Left renal pelvis (tissue), 4 donors: ENCODE measurements at regions not wholly inside any gene's neighbourhood (a gene's known extent, or its start where the extent isn't known, plus 50 kb on each side); places are given as distances from the start of the nearest gene placed in this dataset.

Experiments used
- DNase-seq, 4 donors: peaks; one replicate each; pipeline ENCODE4 v3.0.0-alpha.2; 2013; ENCODE audit warnings: low read depth in 4 of 4, low spot score in 3 of 4

DNA sequence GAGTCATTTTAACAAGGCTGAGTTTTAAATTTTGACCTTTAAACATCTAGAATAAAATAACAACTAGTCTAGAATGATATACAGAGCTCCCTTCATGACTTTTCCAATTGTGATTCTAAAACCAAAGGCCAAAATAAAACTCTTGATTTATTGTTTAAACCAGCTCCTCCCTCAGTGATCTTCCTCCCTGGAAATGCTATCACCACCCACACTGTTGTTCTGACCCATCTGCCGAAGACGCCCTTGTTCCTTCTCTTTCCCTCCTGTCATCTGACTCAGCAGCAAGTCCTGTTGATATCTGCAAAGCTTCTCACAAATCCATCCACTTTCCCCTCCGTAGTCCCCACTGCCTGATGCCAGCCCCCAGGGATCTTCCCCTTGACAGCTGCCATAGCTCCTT is 231.6 kb upstream of the DYNLRB2 start:
- no peak for DNase-seq

DNA sequence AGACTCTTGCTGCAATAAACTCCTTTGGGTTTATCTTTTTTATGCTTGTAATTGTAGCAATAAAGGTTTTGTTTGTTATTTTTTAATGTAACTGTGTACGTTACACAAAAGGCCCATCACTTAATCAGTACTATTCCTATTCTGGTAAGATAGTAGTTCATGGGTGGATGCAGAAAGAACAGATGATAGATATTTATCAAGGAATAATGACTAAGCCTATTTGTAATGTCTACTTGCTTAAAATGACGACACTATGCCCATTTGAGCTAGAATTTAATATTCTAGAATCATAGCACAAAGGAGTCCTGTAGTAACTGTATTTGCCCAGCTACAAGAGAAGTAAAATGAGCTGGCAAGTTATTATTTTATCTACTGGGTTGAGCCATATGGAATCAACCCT is 235.4 kb upstream of the DYNLRB2 start:
- DNase-seq = no peak

DNA sequence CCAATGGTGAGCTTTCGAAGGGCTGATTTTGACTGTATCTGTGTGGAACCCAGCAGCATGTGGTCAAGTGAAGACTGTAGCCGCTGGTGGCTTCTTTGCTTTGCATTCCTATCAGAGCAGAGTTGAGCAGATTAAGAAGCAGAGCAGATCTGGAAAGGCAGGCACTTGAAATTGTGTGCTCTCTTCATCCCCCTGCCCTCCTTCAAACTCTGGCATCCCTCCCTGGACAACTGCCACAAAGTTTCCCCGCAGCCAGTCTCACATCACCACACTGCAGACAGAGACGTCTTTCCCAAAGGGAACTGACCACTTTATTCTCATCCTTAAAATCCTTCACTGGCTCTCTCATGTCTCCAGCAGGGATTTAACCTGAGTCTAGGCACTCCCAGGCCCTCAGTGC is 237.1 kb upstream of the DYNLRB2 start:
- DNase-seq = no peak

DNA sequence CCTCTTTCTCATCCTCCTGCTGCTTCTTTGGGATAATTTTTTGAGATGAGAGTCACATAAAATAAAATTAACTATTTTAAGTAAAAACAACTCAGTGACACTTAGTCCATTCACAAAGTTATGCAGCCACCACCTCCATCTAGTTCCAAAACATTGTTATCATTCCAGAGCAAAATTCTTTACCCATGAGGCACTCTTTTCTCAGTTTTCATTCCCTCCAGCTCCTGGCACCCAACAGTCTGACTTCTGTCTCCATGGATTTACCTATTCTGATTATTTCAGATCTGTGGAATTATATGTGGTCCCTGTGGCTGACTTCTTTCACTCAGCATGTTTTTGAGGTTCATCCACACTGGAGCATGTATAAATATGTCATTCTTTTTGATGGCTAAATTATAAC is 239.9 kb upstream of the DYNLRB2 start:
- DNase-seq = no peak

DNA sequence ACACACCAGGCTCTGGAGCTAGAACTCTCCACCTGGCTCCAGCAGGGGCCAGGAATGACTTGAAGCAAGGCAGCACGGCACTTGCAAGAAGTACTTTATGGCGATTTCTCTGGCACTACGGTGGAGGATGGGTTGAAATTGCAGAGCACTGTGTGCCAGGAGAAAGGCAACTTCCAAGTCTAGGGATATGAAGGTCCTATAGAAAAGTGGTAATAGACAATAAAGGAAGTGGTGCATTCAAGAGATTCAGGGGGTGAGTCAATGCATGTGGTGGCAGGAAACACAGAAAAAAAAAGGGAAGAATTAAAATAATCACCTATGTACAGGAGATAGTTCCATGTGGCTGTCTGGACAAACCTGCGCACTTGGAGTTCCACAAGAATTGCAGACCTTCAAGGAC is 240.3 kb upstream of the DYNLRB2 start:
- no peak for DNase-seq

DNA sequence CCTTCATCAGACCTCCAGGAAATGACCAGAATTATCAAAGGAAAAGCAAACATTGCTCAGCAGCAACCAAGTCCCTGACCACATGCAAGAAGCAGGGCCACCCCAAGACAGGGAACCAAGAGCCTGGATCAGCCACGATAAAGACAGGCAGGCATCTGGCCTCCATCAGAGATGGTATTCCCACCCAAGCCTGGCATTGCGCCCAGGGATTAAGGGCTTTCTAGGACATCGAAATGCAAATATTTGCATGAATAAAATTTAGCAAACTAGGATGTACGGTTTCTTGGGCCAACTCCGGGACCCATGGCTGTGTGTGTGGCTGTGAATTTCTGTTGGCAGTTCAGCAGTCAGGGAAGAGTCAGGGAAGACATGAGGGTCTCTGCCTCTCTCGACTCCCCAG is 241.4 kb upstream of the DYNLRB2 start:
- no peak for DNase-seq

DNA sequence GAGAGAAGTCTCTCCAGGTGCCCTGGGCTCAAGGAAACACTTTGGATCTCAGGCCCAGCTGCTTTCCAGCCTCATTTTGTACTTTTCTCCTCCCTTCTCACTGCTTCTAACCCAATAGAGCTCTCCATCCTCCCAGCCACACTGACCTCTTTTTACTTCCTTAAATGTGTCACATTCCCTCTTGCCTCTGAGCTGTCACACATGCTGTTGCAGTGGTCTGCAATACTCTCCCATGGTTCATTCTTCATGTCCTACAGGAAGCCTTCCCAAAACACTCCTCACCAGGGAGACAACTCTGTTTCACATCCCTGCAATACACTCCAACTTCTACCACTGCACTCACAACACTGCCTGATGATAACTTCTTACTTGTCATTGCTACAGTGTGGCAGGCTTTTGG is 242.1 kb upstream of the DYNLRB2 start:
- DNase-seq = no peak

DNA sequence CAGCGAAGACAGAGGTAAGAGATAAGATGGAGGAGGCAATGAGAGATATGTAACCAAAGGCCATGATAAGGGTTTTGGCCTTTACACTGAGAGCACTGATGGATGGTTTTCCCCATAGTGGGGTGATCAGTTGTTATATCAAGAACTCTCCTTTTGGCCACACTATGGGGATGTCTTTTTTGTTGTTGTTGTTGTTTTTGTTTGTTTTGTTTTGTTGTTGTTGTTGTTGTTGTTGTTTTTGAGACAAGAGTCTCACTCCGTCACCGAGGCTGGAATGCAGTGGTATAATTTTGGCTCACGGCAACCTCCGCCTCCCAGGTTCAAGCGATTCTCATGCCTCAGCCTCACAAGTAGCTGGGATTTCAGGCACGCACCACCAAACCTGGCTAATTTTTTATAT is 244.8 kb upstream of the DYNLRB2 start:
- DNase-seq = no peak

DNA sequence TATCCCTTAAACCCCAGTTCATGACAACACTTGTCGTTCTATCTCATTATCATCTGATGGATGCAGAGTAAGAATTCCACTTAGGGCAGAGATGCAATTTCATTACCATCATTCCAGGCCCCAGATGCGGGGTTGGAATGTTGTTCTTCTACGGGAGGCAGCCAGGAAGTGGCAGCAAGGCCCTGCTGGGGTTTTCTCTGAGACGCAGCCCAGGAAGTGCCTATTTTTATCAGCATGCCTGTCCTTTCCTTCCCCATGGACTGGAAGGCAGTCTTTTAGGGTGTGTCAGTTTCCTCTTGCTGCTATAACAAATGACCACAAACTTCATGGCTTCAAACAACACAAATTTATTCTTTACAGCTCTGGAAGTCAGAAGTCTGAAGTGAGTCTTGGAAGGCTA is 246.6 kb upstream of the DYNLRB2 start:
- DNase-seq = no peak

DNA sequence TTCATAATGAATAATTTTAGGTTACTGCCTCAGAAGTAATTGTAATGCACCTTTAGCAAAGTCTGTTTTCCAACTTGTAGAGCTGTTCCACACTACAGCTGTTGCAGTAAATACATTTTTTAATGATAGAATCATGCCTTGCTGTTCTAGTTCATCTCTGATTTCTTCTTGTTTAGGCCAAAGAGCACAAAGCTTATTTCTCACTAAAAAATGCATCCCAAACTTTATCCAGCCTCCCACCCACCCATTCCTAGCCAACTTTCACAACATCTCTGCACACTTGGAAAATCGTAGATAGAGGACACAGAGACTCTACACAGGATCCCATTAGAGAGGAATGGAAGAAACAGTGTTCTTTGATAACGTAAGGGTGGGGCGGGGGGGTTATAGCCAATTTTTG is 252.2 kb upstream of the DYNLRB2 start:
- no peak for DNase-seq

DNA sequence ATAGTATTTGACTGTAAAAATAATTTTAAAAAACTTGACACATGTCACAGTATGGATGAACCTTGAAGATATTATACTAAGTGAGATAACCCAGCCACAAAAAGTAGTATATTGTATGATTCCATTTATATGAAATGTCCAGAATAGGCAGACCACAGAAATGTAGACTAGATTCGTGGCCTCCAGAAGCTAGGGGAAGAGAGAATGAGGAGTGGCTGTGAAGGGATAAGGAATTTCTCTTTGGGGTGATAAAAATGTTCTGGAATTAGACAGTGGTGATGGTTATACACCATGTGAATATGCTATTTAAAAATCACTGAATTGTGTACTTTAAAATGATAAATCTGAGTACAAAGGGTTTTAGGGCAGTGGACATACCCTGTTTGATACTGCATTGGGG is 253.1 kb upstream of the DYNLRB2 start:
- DNase-seq = no peak

DNA sequence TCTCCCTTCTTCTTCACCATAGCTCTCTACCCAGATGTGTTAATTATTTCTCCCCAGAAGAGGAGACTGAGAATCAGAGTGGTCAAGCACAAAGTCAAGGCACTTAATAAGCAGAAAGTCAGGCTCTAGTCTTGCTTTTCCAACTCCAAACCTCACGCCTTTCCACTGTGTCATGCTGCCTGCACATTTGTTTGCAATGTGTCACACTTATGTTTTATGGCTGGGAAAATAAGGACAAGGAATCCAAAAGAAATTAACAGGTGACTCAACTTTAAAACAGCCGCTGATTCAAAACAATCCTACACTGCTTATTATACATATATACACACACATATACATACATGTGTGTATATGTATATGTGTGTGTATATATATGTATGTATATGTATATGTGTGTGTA is 255.7 kb upstream of the DYNLRB2 start:
- DNase-seq = no peak

DNA sequence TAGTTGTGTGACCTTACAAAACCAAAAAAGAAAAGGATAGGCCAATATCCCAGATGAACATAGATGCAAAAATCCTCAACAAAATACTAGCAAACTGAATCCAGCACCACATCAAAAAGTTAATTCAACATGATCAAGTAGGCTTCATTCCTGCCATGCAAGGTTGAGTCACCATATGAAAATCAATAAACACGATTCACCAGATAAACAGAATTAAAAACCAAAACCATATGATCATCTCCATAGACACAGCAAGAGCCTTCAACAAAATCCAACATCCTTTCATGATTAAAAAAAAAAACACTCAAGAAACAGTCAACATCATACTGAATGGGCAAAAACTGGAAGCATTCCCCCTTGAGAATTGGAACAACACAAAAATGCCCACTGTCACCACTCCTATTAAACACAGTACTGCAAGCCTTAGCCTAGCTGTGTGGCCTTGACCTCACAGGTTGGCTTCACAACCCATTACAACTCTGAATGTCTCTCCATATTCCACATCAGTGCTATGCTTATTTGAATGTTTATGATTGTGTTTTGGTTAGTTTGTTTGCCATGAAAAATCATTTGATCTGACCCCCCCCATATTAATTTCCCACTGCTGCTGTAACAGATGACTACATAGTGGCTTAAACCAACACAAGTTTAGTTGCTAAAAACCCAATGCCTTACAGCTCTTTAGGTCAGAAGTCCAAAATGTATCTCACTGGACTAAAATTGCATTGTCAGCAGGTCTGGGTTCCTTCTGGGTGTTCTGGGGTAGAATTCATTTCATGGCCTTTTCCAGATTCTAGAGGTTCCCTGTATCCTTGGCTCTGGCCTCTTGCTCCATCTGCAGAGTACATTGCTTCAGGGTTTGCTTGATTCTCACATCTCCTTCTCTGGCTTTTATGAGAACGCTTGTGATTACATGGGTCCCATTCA is 257.1 kb upstream of the DYNLRB2 start:
- no peak for DNase-seq

DNA sequence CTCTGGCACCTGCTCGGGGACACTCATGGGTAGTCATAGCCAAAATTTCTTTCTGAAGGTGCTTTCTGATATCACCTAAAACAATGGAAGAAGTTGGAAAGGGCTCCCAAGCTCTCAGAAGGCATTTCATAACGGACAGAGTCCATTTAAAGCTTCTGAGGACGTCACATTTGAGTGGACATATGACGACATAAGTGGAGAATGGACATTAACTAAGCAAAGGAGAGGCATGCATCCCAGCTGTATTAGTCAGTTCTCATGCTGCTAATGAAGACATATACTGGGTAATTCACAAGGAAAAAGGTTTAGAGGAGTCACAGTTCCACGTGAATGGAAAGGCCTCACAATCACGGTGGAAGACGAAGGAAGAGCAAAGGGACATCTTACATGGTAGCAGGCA is 260.2 kb upstream of the DYNLRB2 start:
- DNase-seq = no peak

DNA sequence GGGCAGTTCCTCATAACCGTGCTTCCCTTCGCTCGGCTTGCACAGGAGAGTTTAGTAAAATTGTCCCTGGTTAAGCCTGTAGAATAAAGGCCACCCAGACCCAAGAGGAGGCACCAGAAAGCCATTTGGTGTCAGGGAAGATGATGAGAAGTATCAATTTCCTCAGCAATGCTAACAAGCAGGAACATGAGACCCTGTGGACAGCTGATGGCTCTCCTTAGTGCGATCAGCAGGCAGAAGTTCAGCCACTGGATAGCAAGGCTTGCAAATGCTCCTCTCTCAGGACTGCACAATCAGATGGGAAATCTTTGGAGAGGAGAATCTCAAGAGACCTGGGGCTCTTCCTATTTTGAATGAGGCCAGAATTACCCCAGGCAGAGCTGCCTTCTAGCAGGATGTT is 261.1 kb upstream of the DYNLRB2 start:
- DNase-seq = no peak

DNA sequence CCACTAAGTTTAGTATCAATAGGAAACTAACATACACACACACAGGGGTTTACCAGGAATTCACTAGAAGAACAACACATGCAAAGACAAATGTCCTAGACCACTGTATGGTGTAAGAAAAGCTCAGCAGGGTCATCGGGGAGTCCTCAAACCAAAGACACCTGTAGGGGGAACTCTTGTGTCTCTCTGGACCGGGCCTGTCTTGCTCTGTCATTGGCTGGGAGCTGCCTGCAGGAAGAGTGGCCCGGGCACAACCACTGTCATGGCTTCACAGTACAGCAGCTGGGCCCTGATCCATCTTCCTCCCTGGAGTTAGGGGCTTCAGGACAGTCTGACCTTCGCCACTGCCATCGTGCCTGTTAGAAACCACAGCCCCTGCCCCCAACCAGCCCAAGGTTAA is 263.6 kb upstream of the DYNLRB2 start:
- no peak for DNase-seq

DNA sequence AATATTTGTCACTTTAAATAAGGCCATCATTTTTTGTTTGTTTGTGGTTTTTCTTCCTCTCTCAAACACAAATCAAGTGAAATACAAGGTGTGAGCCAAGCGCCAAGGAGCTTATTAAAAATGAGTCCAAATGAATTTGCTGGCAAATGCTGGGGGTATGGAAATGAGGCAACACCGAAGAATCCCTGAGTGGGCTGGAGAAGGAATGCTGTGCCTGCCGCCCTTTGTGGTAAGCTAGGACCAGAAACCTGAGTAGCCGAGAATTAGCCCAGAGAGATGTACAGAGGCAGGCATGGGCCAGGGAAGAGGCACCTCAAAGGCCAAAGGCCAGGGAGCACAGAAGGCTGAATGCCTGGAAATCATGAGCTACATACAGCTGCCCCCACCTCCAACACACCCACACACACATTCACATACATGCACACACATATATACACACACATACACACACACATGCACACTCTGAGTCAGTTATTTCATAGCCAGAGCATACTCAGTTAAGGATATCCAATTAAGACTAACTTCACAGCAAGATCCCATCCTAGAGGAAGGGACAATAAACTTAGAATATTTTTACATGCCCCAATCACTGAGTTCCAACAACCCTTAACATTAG is 266.1 kb upstream of the DYNLRB2 start:
- DNase-seq = no peak

DNA sequence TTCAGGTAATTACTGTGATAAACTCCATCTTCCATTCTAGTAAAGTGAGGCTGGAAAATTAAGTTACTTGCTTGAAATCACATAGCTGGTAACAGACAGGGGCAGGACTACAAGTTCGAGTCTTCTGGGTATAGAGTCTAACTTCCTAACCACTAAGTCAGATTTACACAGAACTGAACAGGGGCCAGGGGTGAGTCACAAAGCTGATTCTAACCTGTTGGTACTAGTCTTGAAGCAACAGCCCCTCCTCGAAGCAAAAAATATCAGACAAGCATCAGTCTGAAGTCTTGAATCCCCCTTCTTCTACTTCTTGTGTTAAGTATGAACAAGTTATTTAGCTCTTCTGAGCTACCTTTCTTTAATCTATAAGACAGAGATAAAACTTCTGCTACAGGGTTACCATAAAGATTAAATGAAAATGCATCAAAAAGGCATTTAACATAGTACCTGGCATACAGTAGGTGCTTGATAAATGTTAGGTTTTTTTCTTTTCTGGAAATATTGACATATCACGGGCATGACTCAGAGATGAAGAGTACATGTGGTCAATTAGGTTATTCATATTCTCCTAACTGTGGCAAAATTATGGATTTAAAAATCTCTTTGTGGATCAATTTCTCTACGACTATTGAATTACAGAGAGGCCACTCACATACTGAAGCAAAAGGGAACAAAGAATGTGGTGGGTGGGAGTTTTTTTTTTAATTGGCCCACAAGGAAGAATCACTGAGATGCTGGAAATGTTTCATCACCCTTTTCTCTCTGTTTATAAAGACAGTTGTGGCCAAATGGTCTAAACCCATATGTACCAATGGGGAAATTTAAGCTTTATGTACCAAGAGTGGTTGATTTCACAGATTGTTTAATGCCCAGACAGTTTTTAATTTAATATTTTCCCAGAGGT is 266.9 kb upstream of the DYNLRB2 start:
- no peak for DNase-seq

DNA sequence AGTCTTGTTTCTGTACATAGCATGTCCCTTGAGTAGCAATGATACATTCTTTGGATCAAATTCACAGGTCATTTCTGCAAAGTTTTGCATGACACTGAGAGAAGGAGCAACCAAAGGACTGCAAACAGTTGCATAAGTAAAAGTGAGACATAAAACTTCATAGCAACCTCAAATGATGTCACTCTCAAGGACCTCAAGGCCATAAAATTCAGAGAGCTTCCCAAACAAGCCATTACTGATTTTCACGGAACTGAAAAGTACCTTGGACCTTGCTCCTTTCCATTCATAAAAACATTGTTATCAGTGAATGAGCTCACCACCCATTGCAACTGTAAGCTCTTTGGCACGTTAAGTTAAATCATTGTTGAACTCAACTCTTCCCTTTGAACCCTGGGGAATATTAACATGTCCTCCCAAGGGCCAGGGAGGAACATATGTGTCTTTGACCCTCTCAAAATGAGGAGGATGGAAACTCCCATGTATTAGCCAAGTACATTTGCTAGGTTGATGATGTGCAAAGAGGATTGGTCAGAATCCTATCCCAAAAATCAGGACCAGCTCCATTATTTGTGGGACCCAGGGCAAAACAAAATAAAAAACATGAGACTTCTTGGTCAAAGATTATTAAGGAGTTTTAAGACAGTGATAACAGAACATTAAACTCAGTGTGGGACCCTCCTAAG is 275.0 kb upstream of the DYNLRB2 start:
- no peak for DNase-seq

DNA sequence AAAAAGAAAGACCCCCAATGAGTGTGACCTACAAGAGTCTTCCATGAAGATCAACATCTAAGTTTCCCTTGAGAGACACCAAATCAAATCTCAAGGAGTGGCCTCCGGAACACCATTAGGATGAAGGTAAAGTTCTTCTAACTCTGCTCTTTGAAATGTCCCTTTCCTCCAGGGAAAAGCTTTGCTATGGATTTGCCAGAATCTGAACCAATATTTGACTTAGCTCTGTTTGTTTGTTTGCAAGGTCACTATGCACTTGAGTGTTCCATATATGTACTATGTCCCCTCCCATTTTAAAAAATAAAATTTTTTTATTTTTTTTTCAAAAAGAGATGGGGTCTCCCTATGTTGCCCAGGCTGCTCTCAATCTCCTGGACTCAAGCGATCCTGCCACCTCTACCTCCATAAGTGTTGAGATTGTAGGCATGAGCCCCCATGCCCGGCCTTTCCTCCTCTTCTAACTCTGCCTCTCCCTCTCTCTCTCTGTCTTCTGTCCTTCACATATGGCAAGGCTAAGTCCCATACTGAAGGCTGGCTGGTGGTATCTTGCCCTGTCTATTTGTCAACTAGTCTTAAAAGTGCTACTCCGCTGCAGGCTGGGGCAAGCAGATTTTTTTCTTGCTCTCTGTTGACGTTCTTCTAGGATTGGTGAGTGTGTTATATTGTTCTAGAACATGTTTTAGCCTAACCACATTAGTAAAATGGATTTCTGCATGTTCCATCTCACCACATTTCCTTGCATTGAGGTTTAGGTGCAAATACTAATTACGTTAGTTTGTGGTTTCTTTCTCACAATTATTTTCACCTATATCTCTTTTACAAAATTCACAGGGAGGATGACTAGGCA is 276.7 kb upstream of the DYNLRB2 start:
- DNase-seq = no peak
